DLD1 (cell line): ENCODE measurements at regions not wholly inside any gene's neighbourhood (a gene's known extent, or its start where the extent isn't known, plus 50 kb on each side); places are given as distances from the start of the nearest gene placed in this dataset.
"Not testable (repeated sequence)": the region's sequence is repeated elsewhere in the genome, so short reads cannot be mapped to it uniquely, and the experiment has no call there.

Source experiments
- in situ Hi-C: cut with HindIII; loops from 2 replicates; pipeline ENCODE4 v1.10.0; 2017; ENCODE audit warnings: low sequenced_read_pairs

DNA sequence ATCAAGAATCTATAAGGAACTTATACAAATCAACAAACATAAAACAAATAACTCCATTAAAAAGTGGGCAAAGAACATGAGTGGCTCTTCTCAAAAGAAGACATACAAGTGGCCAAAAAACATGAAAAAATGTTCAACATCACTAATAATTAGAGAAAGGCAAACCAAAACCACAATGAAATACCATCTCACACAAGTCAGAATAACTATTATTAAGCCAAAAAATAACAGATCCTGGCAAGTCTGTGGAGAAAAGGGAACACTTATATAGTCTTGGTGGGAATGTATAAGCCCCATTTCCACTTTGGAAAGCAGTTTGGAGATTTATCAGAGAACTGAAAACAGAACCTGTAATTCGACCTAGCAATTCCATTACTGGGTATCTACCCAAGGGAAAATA lies 921.0 kb downstream of the KCNA4 start:
- in situ Hi-C loops, result no loop called here

DNA sequence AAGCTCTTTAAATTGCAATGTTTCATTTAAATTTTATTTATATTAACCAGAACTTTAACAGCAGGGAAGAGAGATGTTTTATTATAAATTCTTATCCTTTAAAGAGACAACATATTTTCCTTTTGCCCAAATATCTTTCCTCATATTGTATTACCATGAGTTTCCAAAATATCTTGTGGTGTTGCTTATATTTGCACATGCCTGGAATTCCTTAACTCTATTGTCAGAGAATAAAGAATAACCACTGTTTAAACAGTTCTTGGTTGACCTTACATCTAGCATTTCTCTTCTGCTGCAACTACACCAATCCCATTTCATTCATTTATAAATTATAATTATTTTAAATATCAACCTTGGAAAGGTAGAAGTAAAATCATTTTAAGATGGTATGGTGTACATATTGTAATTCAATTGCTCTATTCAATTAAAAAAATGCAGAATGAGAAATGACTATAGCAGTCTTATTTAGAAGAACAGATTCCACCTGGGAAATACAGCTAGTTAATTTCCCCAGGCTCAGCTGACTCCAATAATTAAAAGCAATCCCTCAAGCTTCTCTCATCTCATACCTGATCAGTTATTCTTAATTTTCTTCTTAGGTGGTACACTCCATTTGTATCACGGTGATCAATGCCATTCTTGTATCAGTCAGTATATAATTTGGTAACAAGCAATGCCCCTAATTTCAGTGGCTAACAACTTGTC lies 923.3 kb downstream of the KCNA4 start:
- in situ Hi-C loops, result no loop called here

DNA sequence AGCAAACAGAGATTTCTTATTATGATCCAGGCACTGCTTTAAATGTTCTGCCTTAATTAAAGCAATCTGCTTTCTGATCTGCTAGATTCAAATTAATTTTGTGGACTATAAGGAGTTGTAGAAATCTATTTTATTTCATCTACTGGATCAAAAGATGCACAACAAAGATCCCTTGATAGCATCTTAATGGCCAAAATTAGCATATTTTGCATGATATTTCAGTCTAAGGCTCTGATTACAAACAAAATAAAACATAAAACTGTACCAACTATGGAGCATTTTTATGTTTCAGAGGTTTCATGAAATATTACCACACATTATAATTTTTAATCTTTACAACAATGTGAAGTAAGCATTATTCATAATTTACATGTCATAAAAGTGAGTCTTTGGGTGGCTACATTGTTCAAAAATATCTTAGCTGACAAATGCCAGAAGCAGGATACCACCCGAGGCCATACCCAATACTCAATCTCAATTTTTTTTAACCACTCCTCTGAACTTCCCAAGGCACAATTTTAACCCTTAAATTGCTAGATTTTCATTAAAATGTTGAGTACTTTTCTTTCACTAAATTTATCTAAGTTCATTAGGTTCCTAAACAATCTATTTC lies 929.5 kb downstream of the KCNA4 start:
- in situ Hi-C loops, result no loop called here

DNA sequence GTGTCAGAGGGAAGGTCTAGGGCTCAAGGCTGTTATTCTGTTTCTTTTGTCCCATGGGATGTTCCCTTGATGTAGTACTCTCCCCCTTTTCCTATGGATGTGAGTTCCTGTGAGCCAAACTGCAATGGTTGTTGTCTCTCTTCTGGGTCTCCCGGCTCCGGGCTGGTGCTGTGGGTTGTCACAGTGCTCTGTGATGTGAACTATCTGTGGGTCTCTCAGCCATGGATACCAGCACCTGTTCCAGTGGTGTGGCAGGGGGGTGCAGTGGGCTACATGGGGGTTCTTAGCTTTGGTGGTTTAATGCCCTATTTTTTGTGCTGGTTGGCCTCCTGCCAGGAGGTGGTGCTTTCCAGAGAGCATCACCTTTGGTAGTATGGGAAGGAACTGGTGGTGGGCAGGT lies 941.1 kb downstream of the KCNA4 start:
- in situ Hi-C loops, result no loop called here

DNA sequence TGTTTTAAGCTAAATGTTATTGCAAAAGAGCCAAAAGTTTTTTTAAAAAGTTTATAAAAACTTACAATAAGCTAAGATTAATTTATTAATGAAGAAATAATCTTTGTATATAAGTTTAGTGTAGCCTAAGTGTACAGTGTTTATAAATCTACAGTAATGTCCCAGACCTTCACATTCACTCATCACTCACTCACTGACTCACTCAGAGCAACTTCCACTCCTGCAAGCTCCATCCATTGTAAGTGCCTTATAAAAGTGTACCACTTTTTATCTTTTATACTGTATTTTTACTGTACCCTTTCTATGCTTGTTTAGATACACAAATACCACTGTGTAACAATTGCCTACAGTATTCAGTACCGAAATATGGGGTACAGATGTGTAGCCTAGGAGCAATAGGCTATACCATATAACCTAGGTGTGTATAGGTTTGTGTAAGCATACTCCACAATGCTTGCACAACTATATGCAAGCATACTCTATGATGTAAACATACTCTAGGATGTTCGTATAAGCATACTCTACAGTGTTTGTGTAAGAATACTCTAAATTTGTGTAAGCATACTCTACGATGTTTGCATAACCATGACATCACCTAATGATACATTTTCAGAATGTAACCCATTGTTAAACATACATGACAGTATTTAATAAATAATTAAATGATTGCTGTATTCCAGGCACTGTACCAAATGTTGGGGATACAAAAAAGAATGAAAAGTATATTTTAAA lies 953.0 kb downstream of the KCNA4 start:
- in situ Hi-C loops, result no loop called here

DNA sequence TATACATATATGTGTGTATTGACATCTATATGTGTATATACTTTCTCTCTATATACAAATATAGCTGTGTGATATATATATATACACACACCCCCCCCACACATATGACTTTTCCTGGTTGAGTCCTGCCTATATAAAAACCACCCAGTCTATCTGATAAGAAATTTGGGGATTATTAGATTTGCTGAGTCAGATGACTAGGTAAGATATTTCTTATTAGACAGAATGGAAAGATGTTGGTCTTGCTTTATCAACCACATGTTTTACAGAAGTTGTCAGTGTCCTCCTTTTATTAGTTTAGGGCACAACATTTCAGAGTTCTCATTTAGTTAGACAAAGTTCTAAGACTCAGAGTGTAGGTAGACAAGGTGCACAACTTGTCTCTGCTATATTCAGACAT lies 953.3 kb downstream of the METTL15 start:
- in situ Hi-C loops, result no loop called here

DNA sequence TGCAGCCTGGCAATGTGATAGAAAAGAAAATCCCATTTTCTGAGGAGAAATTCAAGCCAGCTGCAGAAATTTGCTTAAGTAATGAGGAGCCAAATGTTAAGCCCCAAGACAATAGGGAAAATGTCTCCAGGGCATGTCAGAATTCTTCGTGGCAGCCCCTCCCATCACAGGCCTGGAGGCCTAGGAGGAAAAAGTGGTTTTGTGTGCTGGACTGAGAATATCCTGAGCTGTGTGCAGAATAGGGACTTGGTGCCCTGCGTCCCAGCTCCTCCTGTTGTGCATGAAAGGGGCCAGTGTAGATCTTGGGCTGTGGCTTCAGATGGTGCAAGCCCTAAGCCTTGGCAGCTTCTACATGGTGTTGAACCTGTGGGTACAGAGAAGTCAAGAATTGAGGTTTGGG lies 948.3 kb downstream of the METTL15 start:
- in situ Hi-C loops, result not testable (repeated sequence)

DNA sequence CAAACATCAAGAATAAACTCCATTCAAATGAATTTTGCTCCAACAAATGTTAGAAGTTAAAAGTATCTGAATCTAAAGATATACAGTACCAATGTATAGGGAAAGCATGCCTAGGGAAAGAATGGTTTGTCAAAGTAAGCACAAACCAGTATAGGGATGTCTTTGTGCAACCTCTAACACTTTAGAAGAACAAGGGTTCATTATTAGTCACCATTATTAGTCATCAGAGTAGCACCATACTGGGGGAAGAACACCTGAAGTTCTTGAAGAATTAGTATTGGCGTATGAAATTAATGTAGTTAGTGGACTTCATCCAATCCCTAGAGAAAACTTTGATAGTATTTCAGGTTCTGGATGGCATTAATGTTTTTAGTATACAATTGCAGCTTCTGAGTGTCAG lies 943.7 kb downstream of the METTL15 start:
- in situ Hi-C loops, result no loop called here

DNA sequence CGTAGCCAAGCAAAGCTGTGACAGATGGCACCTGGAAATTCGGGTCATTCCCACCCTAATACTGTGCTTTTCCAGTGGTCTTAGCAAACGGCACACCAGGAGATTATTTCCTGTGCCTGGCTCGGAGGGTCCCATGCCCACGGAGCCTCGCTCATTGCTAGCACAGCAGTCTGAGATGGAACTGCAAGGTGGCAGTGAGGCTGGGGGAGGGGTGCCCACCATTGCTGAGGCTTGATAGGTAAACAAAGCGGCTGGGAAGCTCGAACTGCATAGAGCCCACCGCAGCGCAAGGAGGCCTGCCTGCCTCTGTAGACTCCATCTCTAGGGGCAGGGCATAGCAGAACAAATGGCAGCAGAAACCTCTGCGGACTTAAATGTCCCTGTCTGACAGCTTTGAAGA lies 942.8 kb downstream of the METTL15 start:
- in situ Hi-C loops, result not testable (repeated sequence)

DNA sequence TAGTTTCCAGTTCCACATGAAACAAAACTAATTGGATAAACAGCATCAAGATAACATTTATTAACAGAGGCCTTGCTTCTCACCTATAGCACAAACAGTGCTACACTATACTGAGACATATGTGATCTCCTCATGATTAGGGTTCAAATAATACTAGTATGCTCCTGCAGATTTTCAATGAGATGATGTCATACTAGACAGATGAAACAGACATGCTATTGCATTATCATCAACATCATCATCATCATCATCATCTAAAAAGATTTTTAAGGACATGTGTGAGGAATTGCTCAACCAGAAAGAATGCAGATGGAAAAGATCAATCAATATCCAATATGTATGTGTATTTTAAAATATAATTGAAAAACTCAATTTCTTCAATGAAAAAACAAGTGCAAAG lies 932.3 kb downstream of the METTL15 start:
- in situ Hi-C loops, result no loop called here

DNA sequence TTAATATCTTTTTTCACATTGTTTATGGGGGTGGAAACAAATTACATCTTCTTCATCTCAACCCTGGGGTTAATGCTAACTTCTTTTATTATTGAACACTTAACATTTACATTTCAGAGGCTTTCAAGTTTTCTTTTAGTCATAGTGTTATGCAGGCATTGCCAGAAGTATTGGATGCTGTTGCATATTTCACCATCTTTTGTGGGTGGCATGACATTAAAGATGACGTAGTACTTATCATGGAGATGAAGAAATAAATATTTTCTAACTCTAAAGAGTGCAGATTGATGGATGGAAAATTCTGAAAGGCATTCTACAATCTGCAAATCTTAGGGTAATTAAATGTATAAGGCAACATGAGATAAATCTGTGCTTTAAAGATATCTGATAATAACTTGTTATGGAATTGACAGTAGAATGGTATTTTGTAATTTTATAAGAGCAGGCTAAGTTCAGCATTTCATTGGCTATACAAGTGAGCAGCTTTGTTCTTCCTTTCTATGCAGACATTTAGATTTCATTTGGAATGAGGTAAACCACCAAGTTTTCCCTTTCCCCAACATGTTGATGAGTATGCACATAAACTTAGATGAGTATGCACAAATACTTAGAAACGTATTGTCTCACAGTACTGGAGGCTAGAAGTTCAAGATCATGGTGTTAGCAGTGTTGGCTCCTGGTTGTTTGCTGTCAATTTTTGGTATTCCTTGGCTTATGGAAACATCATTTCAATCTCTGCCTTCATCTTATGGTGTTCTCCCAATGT lies 924.4 kb downstream of the METTL15 start:
- in situ Hi-C loops, result no loop called here

DNA sequence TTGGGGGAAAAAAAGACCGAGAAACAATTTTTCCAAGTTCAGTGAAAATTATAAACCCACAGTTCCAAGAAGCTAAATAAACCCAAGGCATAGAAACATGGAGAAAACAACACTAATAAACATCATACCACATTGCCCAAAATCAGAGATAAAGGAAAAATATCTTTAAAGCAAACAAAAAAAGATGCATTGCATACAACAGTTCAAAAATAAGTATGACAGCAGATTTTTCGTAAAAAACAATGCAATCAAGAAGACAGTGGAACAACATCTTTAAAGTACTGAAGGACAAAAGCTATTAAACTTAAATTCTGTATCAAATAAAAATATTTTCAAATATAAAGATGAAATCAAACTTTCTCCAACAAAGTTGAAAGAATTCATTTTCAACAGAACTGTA lies 921.3 kb downstream of the METTL15 start:
- in situ Hi-C loops, result no loop called here

DNA sequence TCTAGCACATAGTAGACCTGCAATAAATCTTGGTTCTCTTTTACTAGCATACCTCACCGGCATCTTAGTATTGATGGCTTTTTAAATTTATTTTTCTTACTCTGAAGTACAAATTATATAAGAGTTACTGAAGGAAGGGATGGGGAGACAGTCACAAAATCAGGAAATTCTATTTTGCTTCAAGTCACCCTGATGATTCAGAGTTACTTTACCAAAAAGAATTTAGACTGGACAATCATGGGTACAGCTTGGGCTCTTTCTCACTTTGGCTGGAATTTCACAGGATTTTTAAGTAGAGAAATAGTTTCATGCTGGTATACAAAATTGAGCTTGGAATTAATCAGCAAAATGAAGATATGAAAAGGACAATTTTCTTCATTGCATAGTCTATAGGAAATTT lies 919.2 kb downstream of the METTL15 start:
- in situ Hi-C loops, result no loop called here

DNA sequence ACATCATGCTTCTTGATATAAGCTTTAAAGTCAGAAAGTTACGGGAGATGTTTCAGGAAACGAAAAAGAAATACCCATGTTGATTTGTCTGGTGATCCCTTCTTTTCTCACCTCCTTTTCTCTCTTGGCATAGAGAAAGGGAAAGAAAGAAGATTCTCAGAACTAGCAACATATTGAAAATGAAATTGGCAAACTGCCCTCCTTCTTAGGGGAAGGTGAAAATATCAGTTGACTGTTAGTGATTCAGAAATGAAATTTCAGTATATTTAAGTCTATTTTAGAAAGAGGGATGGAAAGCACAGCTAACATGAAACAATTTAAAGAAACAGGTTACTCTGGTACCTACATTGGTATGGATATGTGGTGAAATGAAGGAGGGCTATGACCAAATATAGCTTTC lies 918.1 kb downstream of the METTL15 start:
- in situ Hi-C loops, result no loop called here

DNA sequence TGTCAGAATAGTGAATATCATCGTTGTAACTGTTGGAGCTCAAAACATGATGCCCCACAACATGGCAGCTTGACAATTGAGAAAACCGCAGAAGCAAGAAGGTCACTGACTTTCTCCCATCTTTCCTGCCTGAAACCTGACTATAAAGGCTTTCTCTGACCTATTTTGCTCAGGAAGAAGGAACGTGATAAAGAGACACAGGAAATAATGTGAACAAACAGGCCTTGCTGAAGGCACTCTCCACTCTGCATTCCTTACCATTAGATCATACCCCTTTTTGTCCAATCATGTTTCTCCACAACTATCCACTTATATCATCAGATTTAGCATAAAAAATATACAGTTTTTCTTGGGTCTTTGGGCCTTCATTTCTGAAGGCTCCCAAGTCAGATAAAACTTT lies 916.8 kb downstream of the METTL15 start:
- in situ Hi-C loops, result no loop called here

DNA sequence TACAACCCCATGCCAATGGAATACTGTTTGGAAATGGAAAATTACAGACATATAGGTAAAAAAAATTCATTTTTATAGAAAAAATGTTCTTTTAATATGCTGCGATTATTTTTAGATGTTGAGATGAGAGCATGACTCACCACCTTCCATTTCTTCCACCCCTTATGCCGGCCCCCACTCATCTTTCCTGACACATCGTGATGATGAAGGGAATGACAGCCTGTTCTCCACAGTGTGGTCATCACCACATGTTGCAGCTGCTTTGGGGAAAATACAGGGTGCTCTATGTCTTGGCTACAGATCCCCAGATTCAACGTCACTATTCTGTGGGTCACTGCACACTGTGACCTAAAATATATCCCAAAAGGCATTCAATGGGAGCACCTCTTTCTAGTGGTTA lies 916.2 kb downstream of the METTL15 start:
- in situ Hi-C loops, result no loop called here

DNA sequence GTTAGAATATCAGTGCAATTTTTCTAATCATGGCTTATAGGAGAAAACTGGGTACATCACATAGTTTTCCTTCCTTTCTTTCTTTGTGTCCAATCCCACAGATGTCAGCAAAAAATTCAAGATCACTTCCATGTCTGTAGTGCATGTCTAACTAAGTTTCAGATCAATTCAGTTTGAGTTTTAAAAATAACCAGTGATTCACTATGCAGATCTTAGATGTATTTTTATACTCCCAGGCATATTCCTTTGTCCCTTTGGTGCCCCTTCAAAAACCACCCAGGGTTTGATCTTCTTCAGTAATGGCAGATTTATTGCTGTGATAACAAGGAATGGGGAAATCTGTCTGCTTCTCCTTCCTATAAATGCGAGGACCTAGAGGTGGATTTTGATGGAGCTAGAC lies 915.6 kb downstream of the METTL15 start:
- in situ Hi-C loops, result no loop called here

DNA sequence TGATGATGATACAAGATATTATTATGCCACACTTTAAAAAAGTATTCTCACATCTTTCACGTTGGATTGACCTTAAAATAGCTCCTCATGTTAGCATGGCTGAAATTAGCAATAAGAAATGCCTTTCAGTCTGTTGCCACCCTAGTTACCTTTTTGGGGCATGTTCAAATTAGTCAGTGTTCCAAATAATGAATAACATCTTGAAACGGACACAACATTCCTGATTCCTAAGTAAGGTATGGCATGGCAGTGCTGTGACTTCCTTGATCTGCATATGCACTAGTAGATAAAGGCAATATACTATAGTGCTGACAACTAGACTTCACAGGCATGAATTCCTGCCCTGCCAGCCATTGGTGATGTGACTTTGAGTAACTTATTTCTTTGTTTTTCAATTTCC lies 914.5 kb downstream of the METTL15 start:
- in situ Hi-C loops, result no loop called here

DNA sequence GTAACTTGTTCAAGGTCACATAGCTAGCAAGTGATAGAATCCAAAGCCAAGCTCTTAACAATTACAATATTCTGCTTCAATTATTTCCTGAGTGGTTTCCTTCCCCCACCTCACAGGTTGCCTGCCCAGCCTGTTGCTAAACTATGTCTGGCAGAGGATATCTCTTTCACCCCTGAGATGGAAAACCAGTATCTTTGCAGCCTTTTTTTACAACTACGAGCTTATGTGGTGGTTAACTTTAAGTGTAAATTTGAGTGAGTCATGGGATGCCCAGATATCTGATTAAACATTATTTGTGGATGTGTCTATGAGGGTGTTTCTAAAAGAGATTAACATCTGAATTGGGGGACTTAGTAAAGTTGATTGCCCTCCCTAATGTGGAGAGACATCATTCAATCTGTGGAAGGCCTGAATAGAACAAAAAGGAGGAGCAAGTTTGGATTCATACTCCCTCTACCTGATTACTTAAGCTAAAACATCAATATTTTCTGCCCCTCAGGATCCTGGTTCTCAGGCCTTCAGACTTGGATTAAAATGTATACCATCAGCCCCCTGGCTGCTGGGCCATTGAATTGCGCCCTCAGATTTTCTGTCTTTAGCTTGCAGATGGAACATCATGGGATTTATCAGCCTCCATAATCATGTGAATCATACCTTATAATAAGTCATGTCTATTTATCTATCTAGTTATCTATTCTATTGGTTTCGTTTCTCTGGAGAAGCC lies 911.9 kb downstream of the METTL15 start:
- in situ Hi-C loops, result no loop called here

DNA sequence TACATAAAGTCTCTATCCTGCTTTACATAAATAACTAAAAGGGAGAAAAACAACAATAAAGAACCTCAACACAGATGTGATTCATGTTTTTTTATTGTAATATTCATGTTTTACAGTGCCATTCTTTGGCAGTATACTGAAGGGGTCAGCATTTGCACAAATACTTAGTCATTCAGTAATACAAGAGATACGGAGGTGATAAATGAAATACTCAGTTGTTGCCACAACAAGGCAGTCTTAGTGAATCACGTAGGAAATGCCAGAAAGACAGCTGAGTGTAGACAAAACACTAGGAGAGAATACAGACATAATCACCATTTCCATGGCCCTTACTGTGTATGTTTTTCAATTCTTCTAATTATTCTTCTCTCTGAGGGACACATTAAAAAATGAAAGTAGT lies 910.4 kb downstream of the METTL15 start:
- in situ Hi-C loops, result no loop called here

DNA sequence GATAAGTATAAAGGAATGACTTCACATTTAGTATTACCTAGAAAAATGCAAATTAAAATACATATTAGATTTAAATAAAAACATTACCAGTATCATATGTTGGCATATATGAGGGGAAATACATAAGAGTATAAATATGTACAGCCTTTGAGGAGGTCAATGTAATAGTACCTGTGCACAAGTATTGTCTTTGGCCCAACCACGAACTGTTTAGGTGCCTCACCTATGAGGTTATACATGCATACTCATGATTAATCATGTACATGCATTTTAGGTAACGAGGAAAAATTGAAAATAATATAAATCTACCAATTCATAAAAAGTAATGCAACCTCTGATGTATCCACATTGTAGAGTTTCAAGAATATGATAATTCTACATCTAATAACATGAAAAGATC lies 909.8 kb downstream of the METTL15 start:
- in situ Hi-C loops, result no loop called here
